ENCODE measurements at regions not wholly inside any gene's neighbourhood (a gene's known extent, or its start where the extent isn't known, plus 50 kb on each side); places are given as distances from the start of the nearest gene placed in this dataset.
A peak's percentile ranks its signal among the peaks of the same experiment; 100 is the strongest.
"Not testable (repeated sequence)": the region's sequence is repeated elsewhere in the genome, so short reads cannot be mapped to it uniquely, and the experiment has no call there.

- DNase-seq (ENCODE audit: low spot score): peak; percentile 50
- H3K27me3 ChIP-seq (replicated peaks; ENCODE audit: insufficient read depth, low read depth, low read length, poor library complexity): no peaks in the 10 kb centered on the region
- no peak overlapping the region for H3K4me3 ChIP-seq (ENCODE audit: low read depth, low read length, poor library complexity, severe bottlenecking)
- CTCF ChIA-PET: no interaction called here
- BruUV-seq (replicated peaks): no TSS peak
- H3K4me1 ChIP-seq (ENCODE audit: insufficient read depth, low read length, poor library complexity, severe bottlenecking): peaks cover 31% of the 10 kb centered on the region
- POLR2A ChIA-PET (ENCODE audit: low non-redundant PET): interaction anchor here (0.7 kb wide), 1 partner anchor 1049 kb away, joined by 3 read pairs; no protein-coding TSS in a partner anchor
- intact Hi-C loops (cut with micrococcal nuclease; ENCODE audit: unreplicated experiment): no loop called here
- H3K9me3 ChIP-seq (ENCODE audit: low read depth, low read length, poor library complexity, severe bottlenecking): no peaks in the 10 kb centered on the region
- no peak for TF ChIP-seq EZH2 (IDR thresholded peaks at IDR 0.05; ENCODE audit: borderline replicate concordance, low read depth, low read length, poor library complexity, severe bottlenecking)
- TF ChIP-seq, protein P1, sequence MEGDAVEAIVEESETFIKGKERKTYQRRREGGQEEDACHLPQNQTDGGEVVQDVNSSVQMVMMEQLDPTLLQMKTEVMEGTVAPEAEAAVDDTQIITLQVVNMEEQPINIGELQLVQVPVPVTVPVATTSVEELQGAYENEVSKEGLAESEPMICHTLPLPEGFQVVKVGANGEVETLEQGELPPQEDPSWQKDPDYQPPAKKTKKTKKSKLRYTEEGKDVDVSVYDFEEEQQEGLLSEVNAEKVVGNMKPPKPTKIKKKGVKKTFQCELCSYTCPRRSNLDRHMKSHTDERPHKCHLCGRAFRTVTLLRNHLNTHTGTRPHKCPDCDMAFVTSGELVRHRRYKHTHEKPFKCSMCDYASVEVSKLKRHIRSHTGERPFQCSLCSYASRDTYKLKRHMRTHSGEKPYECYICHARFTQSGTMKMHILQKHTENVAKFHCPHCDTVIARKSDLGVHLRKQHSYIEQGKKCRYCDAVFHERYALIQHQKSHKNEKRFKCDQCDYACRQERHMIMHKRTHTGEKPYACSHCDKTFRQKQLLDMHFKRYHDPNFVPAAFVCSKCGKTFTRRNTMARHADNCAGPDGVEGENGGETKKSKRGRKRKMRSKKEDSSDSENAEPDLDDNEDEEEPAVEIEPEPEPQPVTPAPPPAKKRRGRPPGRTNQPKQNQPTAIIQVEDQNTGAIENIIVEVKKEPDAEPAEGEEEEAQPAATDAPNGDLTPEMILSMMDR (conservative IDR thresholded peaks at IDR 0.05; ENCODE audit: low read depth, low read length): no peak
- no peak overlapping the region for H3K27ac ChIP-seq (ENCODE audit: low read depth, low read length, poor library complexity, severe bottlenecking)
- H3K36me3 ChIP-seq (ENCODE audit: insufficient read depth, low read length, poor library complexity, severe bottlenecking): no peaks in the 10 kb centered on the region
Observed at GRCh38 chr1:232570007-232570406, 59.9 kb downstream of the SIPA1L2 start.

DNA sequence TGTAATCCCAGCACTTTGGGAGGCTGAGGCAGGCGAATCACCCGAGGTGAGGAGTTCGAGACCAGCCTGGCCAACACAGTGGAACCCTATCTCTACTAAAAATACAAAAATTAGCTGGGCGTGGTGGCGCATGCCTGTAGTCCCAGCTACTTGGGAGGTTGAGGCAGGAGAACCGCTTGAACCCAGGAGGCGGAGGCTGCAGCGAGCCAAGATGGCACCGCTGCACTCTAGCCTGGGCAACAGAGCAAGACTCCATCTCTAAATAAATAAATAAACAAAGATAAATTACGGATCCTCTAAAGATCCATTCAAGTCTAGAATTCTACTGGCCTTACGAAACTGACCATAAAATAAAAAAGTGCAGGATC lies 60.4 kb downstream of the SIPA1L2 start:
- H3K9me3 ChIP-seq (ENCODE audit: low read depth, low read length, poor library complexity, severe bottlenecking); H3K27me3 ChIP-seq (replicated peaks; ENCODE audit: insufficient read depth, low read depth, low read length, poor library complexity); BruUV-seq (replicated peaks); intact Hi-C loops (cut with micrococcal nuclease; ENCODE audit: unreplicated experiment); H3K4me3 ChIP-seq (ENCODE audit: low read depth, low read length, poor library complexity, severe bottlenecking); H3K36me3 ChIP-seq (ENCODE audit: insufficient read depth, low read length, poor library complexity, severe bottlenecking); CTCF ChIA-PET; DNase-seq (ENCODE audit: low spot score); H3K27ac ChIP-seq (ENCODE audit: low read depth, low read length, poor library complexity, severe bottlenecking): not testable (repeated sequence)
- POLR2A ChIA-PET (ENCODE audit: low non-redundant PET): interaction anchor here (0.7 kb wide), 1 partner anchor 1050 kb away, joined by 3 read pairs; no protein-coding TSS in a partner anchor
- H3K4me1 ChIP-seq (ENCODE audit: insufficient read depth, low read length, poor library complexity, severe bottlenecking): peaks cover 30% of the 10 kb centered on the region

DNA sequence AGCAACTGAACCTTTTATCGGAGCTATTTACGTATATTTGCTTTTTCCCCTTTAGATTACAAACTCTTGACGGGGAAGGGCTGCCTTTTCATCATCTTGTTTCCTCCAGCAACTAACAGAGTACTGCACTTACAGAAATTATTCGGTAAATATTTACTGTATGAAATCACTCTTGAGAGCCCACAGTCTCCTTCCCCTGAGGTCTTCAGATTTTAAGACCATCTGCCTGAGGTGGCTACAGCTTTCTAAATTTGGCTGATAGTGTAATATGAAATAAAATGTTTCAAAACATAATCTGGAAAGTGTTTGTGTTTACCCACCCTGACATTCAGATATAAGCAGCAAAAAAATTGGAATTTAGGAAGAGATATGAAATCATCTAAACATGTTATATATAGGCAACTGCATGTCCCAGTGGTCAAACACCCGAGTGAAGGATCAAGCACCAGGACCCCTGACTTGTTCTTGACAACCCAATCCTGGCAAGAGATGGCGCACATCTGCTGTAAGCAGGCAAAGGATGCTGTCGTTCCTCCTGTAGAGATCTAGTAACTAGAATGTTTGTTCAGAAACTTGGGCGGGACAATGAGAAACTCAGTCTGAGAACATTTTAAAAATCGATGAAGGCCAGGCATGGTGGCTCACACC lies 60.9 kb downstream of the SIPA1L2 start:
- intact Hi-C loops (cut with micrococcal nuclease; ENCODE audit: unreplicated experiment): no loop called here
- no TSS peak for BruUV-seq (replicated peaks)
- ChIA-PET CTCF (no interaction called here), POLR2A (ENCODE audit: low non-redundant PET) (no interaction called here)
- Histone ChIP-seq H3K27me3 (replicated peaks; ENCODE audit: insufficient read depth, low read depth, low read length, poor library complexity) (no peaks in the 10 kb centered on the region), H3K4me1 (ENCODE audit: insufficient read depth, low read length, poor library complexity, severe bottlenecking) (peaks cover 30% of the 10 kb centered on the region), H3K27ac (ENCODE audit: low read depth, low read length, poor library complexity, severe bottlenecking) (no peak overlapping the region), H3K36me3 (ENCODE audit: insufficient read depth, low read length, poor library complexity, severe bottlenecking) (no peaks in the 10 kb centered on the region), H3K4me3 (ENCODE audit: low read depth, low read length, poor library complexity, severe bottlenecking) (no peak overlapping the region), H3K9me3 (ENCODE audit: low read depth, low read length, poor library complexity, severe bottlenecking) (no peaks in the 10 kb centered on the region)
- TF ChIP-seq, protein P1 (conservative IDR thresholded peaks at IDR 0.05; ENCODE audit: low read depth, low read length): no peak
- no peak for TF ChIP-seq EZH2 (IDR thresholded peaks at IDR 0.05; ENCODE audit: borderline replicate concordance, low read depth, low read length, poor library complexity, severe bottlenecking)
- DNase-seq (ENCODE audit: low spot score): no peak

DNA sequence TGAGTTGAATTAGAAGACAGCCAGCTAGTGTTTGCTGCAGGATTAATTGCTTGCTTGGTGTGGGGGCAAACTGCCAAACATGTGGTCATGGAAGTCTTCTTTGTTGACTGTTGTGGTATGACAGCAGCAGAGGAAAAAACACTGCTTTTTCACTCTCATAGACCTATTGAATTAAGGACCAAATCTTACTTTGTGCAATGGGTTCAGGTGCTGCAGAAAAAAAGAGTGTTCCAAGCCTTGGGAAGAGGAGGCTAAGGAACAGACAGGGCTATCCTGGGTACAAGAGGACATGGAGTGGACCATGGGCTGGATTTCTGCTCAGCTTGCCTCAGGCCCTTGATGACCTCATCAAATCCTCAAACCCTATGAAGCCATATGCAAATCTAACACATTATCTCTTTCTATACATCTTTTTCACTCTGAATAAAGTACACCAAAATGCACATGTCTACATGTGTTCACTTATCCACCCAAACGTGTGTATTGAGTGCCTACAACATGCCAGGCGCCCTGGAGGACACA lies 61.5 kb downstream of the SIPA1L2 start:
- peak; percentile 26 for DNase-seq (ENCODE audit: low spot score)
- Histone ChIP-seq H3K9me3 (ENCODE audit: low read depth, low read length, poor library complexity, severe bottlenecking) (no peaks in the 10 kb centered on the region), H3K27ac (ENCODE audit: low read depth, low read length, poor library complexity, severe bottlenecking) (no peak overlapping the region), H3K4me3 (ENCODE audit: low read depth, low read length, poor library complexity, severe bottlenecking) (no peak overlapping the region), H3K4me1 (ENCODE audit: insufficient read depth, low read length, poor library complexity, severe bottlenecking) (peaks cover 30% of the 10 kb centered on the region), H3K36me3 (ENCODE audit: insufficient read depth, low read length, poor library complexity, severe bottlenecking) (no peaks in the 10 kb centered on the region), H3K27me3 (replicated peaks; ENCODE audit: insufficient read depth, low read depth, low read length, poor library complexity) (no peaks in the 10 kb centered on the region)
- intact Hi-C loops (cut with micrococcal nuclease; ENCODE audit: unreplicated experiment): no loop called here
- ChIA-PET POLR2A (ENCODE audit: low non-redundant PET) (no interaction called here), CTCF (no interaction called here)
- TF ChIP-seq EZH2 (IDR thresholded peaks at IDR 0.05; ENCODE audit: borderline replicate concordance, low read depth, low read length, poor library complexity, severe bottlenecking): no peak
- TF ChIP-seq, protein P1 (conservative IDR thresholded peaks at IDR 0.05; ENCODE audit: low read depth, low read length): no peak
- no TSS peak for BruUV-seq (replicated peaks)
